GM12864 (cell line): ENCODE measurements at regions not wholly inside any gene's neighbourhood (a gene's known extent, or its start where the extent isn't known, plus 50 kb on each side); places are given as distances from the start of the nearest gene placed in this dataset.
"Not testable (repeated sequence)": the region's sequence is repeated elsewhere in the genome, so short reads cannot be mapped to it uniquely, and the experiment has no call there.

Source experiments
- DNase-seq: peaks from one replicate; pipeline ENCODE4 v3.0.0-alpha.2; 2011; ENCODE audit warnings: low read depth
- H3K4me3 ChIP-seq: 2 replicates; pipeline ENCODE4 v1.5.1; 2011; ENCODE audit warnings: mild to moderate bottlenecking, low read depth, low read length, control low read depth
- TF ChIP-seq, protein P1 (sequence below): IDR thresholded peaks from 2 replicates; pipeline ENCODE4 v1.5.1; 2011; ENCODE audit warnings: low read depth, mild to moderate bottlenecking, moderate library complexity, low read length, control low read depth, inconsistent platforms; ENCODE audit errors: missing control alignments

DNA sequence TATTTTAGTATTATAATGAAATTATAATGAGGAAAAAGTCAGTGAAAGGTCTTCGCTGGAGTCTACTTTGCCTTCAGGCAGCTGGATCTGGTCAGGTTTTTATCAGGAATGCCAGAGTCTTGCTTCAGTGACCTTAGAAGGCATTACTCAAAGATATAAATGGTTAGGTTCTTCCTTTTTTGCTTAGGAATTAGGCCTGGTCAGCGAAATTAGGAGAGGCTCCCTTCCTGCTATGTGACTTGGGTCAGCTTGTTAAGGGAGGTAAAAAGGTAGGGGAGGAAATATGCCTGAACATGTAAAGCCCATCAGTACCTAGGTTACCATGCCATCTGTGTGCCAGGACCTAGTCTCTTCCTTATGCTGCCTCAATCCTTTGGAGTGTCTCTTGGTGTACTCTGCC is 115.1 kb downstream of the OTOR start:
- TF ChIP-seq, protein P1, sequence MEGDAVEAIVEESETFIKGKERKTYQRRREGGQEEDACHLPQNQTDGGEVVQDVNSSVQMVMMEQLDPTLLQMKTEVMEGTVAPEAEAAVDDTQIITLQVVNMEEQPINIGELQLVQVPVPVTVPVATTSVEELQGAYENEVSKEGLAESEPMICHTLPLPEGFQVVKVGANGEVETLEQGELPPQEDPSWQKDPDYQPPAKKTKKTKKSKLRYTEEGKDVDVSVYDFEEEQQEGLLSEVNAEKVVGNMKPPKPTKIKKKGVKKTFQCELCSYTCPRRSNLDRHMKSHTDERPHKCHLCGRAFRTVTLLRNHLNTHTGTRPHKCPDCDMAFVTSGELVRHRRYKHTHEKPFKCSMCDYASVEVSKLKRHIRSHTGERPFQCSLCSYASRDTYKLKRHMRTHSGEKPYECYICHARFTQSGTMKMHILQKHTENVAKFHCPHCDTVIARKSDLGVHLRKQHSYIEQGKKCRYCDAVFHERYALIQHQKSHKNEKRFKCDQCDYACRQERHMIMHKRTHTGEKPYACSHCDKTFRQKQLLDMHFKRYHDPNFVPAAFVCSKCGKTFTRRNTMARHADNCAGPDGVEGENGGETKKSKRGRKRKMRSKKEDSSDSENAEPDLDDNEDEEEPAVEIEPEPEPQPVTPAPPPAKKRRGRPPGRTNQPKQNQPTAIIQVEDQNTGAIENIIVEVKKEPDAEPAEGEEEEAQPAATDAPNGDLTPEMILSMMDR: no peak
- no peak overlapping the region for H3K4me3 ChIP-seq
- no peak for DNase-seq

DNA sequence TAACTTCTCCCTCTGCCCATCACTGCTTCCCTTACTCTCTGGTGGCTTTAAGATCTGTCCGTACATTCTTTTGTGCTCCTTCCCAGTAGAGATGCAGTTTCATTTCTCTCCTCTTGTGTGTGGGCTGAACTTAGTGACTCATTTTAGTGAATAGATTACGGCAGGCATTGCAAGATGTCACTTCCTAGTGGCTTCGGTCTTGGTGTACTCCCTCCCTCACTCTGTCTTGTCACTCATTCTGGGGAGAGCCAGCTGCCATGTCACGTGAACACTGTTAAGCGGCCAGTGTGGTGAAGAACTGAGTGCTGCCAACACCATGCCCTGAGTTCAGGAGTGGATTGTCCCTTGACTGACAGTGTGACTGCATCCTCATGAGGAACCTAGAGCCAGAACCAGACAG is 115.9 kb downstream of the OTOR start:
- no peak overlapping the region for H3K4me3 ChIP-seq
- TF ChIP-seq, protein P1: no peak
- DNase-seq: no peak

DNA sequence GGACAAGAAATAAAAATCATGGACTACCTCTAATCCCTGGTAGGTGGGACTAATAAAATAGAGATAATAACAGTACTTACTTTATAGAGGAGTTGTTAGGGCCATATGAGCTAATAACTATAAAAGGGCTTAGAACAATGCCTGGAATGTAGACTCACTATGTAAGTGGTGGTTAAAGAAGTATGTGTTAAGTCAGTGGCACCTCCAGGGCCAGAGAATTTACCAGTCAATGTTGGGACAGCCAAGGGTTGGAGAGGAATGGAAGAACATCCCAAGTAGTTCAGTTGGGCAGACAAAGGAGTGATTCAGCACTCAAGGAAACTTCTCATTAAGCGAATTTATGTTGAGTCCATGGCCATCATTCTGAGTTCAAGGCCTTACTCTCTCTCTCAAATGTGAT is 116.8 kb downstream of the OTOR start:
- DNase-seq: no peak
- no peak overlapping the region for H3K4me3 ChIP-seq
- TF ChIP-seq, protein P1: no peak

DNA sequence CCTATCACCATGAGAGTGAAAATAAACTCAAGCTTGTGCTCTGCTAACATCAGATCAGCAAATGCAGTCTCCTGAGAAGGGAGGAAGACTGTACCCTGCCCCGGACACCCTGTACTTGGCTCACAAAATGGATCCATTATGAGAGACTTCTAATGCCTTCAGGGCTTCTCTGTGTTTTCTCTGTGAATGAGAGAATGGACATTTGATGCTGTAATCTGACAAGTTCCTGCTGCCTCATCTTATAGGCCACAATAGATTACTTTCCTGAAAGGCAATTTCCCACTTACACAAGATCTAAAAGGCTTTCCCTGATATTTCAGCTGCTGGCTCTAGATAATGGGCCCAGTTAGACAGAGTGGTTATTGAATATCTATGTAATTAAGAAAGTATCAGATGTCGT is 117.2 kb downstream of the OTOR start:
- no peak overlapping the region for H3K4me3 ChIP-seq
- TF ChIP-seq, protein P1: no peak
- DNase-seq: no peak

DNA sequence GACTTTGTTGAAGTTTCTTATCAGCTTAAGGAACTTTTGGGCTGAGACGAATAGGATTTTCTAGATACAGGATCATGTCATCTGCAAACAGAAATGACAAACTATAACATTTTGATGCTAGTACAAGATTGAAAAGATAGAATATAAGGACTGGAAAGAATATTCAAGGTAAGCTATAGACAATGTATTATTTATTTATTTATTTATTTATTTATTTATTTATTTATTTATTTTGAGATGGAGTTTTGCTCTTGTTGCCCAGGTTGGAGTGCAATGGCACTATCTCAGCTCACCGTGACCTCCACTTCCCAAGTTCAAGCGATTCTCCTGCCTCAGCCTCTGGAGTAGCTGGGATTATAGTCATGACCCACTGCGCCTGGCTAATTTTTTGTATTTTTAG is 125.0 kb downstream of the OTOR start:
- DNase-seq, H3K4me3 ChIP-seq: not testable (repeated sequence)

DNA sequence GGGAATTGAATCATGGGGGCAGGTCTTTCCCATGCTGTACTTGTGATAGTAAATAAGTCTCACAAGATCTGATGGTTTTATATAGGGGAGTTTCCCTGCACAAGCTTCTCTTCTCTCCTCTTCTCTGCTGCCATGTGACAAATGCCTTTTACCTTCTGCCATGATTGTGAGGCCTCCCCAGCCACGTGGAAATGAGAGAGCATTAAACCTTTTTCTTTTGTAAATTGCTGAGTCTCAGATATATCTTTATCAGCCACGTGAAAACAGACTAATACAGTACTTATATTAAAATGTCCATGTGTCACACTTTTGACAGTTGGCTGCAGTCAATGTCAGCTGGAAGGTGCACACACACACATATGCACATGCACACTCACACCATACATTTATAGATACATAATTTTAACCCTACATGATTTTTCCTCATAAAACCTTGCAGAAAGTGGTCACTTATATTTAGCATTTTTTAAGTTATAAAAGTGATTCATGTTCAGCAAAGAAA is 128.9 kb downstream of the OTOR start:
- DNase-seq: no peak
- TF ChIP-seq, protein P1: no peak
- no peak overlapping the region for H3K4me3 ChIP-seq

DNA sequence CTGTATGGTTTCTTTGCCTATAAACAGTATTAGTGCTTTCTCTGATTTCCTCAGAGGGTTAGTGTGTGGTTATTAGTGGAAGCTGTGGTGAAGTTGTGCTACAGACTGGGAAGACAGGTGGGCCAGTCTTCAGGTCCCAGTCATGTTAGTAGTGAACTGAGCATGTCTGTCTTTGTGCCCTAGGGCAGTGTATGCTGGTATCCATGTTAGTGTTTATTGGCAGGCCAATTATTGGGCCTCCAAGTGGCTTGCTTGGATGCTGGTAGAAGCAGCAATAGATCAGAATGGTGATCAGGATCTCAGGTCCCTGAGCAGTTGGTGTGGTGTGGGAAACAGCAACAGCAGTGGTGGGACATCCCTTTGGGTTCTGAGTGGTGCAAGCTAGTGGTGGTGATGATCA is 137.6 kb downstream of the OTOR start:
- TF ChIP-seq, protein P1: no peak
- no peak for DNase-seq
- no peak overlapping the region for H3K4me3 ChIP-seq
